ENCODE measurements at regions not wholly inside any gene's neighbourhood (a gene's known extent, or its start where the extent isn't known, plus 50 kb on each side); places are given as distances from the start of the nearest gene placed in this dataset.

DNA sequence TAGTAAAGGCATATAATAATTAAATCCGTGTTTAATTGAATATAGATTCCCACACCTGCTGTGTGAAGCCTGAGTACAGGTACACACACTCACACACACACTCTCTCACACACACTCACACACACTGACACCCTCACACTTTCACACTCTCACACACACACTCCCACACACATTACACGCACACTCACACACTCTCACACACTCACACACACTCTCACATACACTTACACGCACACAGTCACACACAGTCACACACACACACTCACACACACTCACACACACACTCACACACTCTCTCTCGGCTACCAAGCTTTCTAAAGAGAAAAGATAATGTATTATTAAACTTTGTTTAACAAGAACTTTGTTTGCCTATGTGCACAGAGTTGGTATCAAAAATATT is 195.1 kb upstream of the CTNND2 start:
- TF ChIP-seq, protein P1, sequence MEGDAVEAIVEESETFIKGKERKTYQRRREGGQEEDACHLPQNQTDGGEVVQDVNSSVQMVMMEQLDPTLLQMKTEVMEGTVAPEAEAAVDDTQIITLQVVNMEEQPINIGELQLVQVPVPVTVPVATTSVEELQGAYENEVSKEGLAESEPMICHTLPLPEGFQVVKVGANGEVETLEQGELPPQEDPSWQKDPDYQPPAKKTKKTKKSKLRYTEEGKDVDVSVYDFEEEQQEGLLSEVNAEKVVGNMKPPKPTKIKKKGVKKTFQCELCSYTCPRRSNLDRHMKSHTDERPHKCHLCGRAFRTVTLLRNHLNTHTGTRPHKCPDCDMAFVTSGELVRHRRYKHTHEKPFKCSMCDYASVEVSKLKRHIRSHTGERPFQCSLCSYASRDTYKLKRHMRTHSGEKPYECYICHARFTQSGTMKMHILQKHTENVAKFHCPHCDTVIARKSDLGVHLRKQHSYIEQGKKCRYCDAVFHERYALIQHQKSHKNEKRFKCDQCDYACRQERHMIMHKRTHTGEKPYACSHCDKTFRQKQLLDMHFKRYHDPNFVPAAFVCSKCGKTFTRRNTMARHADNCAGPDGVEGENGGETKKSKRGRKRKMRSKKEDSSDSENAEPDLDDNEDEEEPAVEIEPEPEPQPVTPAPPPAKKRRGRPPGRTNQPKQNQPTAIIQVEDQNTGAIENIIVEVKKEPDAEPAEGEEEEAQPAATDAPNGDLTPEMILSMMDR (IDR thresholded peaks at IDR 0.05), result no peak
- TF ChIP-seq POLR2A (IDR thresholded peaks at IDR 0.05) (no peak), POLR2AphosphoS5 (IDR thresholded peaks at IDR 0.05) (no peak)

Measured in upper lobe of left lung (tissue), 4 donors.